VCaP (cell line): ENCODE measurements at regions not wholly inside any gene's neighbourhood (a gene's known extent, or its start where the extent isn't known, plus 50 kb on each side); places are given as distances from the start of the nearest gene placed in this dataset.
"Not testable (repeated sequence)": the region's sequence is repeated elsewhere in the genome, so short reads cannot be mapped to it uniquely, and the experiment has no call there.

Experiments used
- H3K27ac ChIP-seq: fragments of 450-650 bp; 2 replicates; pipeline ENCODE4 v1.5.1; 2017
- TF ChIP-seq, protein P1 (sequence below): fragments of 450-650 bp; conservative IDR thresholded peaks from 2 replicates; pipeline ENCODE4 v1.5.1; 2017; ENCODE audit warnings: mild to moderate bottlenecking, moderate library complexity

DNA sequence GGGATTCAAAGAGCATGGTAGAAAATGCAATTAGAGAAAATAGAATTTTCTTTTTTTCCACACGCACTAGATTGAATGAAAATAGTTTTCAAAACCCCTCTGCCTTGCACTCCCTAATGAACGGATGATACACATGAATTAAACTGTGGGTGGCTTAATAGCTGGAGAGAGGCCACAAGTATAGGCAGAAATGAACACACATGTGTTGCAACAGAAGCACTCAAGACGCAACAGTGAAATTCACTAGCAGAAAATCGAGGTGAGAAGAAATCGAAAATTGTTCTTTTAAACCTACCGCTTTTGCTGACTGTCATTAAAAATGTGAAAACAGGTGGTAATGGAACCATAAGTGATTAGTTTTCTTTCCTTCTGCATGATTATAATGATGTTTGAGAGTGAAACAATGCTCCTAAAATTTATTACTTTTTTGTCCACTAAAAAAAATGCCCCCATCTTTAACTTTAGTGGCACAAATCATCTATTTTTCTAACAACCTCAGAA lies 59.3 kb upstream of the GPCPD1 start:
- no peak overlapping the region for H3K27ac ChIP-seq
- TF ChIP-seq, protein P1, sequence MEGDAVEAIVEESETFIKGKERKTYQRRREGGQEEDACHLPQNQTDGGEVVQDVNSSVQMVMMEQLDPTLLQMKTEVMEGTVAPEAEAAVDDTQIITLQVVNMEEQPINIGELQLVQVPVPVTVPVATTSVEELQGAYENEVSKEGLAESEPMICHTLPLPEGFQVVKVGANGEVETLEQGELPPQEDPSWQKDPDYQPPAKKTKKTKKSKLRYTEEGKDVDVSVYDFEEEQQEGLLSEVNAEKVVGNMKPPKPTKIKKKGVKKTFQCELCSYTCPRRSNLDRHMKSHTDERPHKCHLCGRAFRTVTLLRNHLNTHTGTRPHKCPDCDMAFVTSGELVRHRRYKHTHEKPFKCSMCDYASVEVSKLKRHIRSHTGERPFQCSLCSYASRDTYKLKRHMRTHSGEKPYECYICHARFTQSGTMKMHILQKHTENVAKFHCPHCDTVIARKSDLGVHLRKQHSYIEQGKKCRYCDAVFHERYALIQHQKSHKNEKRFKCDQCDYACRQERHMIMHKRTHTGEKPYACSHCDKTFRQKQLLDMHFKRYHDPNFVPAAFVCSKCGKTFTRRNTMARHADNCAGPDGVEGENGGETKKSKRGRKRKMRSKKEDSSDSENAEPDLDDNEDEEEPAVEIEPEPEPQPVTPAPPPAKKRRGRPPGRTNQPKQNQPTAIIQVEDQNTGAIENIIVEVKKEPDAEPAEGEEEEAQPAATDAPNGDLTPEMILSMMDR: no peak

DNA sequence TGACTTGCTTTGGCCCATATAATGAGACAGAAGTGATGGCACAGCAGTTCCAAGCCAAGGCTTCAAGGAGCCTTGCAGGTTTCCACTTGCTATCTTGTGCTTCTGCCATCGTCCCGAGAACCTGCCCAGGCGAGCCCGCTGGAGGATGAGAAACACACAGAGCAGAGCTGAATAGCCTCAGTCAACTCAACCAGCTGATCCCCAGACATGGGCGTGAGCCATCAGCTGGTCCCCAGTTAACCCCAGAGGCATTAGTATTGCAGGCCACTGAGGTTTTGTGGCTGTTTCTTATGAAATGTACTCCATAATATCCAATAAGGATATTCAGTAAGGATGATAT lies 57.7 kb upstream of the GPCPD1 start:
- TF ChIP-seq, protein P1: no peak
- no peak overlapping the region for H3K27ac ChIP-seq

DNA sequence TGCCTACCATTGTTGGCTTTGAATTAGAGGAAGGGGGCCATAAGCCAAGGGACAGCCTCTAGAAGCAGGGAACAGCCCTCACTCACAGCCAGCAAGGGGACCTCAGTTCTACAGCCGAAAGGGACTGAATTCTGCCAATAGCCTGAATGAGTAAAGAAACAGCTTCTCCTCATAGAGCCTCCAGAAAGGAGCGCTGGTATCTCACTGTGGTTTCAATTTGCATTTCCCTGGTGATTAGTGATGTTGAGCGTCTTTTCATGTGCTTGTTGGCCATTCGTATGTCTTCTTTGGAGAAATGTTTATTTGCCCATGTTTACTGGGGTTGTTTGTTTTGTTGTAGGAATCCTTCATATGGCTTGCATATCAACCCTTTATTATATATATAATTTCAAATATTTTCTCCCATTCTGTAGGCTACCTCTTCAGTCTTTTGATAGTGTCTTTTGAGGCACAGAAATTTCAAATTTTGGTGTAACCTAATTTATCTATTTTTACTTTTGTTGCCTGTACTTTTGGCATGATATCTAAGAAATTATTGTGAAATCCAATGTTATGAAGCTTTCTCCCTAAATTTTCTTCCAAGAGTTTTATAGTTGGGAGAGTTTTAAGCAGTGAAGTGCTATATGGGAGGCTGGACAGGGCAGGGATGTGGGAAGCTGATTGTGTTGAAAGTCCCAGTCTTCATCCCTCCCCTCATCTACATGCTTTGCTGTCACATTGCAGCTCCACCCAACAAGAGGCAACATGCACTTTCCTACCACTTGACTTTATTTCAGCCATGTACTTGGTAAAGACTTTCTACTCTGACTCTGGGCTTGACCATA lies 57.1 kb upstream of the GPCPD1 start:
- no peak overlapping the region for H3K27ac ChIP-seq
- TF ChIP-seq, protein P1: no peak

DNA sequence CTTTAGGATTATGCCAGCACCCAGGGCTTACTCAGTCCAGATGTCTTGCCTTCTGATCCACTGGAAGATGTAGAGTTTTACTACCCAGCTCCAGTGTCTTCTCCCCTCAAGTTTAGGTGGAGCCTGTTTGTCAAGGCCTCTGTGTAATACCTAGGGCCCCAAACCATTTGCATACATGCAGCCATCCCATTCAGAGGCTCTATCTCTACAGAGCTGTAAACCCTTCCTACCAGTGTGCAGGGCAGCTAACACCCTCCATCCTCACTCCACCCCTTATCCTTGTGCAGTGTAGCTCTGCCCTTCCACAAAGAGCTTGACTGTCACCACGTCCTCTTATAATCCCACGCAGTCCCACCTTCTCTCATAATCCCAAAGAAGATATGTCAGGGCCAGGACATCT lies 54.6 kb upstream of the GPCPD1 start:
- TF ChIP-seq, protein P1: no peak
- H3K27ac ChIP-seq: no peak overlapping the region

DNA sequence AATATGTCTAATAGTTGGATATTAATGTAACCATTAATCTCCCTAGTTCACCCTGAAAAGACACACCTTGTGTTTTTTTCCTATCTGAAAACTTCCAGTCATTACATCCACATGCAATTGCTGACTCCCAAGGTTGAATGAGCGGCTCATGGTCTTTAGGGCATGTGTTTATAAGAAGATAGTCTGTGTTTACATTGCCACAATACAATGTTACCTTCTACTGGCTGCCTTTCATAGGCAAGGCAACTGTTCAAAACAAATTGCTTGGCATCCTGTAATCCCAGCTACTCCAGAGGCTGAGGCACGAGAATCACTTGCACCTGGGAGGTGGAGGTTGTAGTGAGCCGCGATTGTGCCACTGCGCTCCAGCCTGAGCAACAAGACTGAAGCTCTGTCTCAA lies 52.6 kb upstream of the GPCPD1 start:
- TF ChIP-seq, protein P1: no peak
- no peak overlapping the region for H3K27ac ChIP-seq

DNA sequence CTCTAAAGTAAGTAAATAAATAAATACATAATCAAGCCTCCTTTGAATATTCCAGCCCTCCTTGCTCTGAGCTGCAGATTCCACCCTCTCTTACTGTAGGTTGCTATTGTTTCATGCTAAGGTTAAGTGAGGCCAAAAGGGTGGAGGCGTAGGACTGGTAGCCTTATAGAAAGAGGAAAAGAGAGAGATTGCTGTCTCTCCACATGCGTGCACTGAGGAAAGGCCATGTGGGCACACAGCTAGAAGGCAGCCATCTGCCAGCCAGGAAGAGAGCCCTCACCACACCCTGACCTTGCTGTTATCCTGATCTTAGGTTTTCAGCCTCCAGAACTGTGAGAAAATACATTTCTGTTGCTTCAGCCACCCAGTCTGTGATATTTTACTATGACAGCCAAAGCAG lies 52.0 kb upstream of the GPCPD1 start:
- TF ChIP-seq, protein P1: no peak
- H3K27ac ChIP-seq: no peak overlapping the region

DNA sequence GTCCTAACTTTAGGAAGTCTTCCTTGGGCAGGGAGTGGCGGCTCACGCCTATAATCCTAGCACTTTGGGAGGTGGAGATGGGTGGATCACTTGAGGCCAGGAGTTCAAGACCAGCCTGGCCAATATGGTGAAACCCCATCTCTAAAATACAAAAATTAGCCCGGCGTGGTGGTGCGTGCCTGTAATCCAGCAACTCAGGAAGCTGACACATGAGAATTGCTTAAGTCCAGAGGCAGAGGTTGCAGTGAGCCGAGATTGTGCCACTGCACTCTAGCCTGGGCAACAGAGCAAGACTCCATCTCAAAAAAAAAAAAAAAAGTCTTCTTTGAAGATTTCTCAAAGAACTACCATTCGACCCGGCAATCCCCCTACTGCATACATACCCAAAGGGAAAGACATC lies 50.0 kb upstream of the GPCPD1 start:
- not testable (repeated sequence) for H3K27ac ChIP-seq
